ENCODE measurements at regions not wholly inside any gene's neighbourhood (a gene's known extent, or its start where the extent isn't known, plus 50 kb on each side); places are given as distances from the start of the nearest gene placed in this dataset.
A peak's percentile ranks its signal among the peaks of the same experiment; 100 is the strongest.

GRCh38 chr4:177587989-177588388, 145.8 kb upstream of the AGA start:
- H3K4me3 ChIP-seq (replicated peaks; ENCODE audit: low read depth, low read length): no peak overlapping the region
- no peak for TF ChIP-seq CTCF (IDR thresholded peaks at IDR 0.05; ENCODE audit: low read length, missing control alignments)
- DNase-seq (ENCODE audit: low read depth): no peak

- DNase-seq (ENCODE audit: low read depth): no peak
- TF ChIP-seq CTCF (IDR thresholded peaks at IDR 0.05; ENCODE audit: low read length, missing control alignments): no peak
Measured at GRCh38 chr4:177595386-177595785, 153.1 kb upstream of the AGA start.

GRCh38 chr4:177596035-177596434, 153.8 kb upstream of the AGA start:
- TF ChIP-seq CTCF (IDR thresholded peaks at IDR 0.05; ENCODE audit: low read length, missing control alignments): no peak
- DNase-seq (ENCODE audit: low read depth): peak; percentile 55

More at GRCh38 chr4:177595386-177595785, 153.1 kb upstream of the AGA start:
- H3K4me3 ChIP-seq (replicated peaks; ENCODE audit: low read depth, low read length): no peak overlapping the region

GRCh38 chr4:177596991-177597390, 154.8 kb upstream of the AGA start:
- no peak for DNase-seq (ENCODE audit: low read depth)
- TF ChIP-seq CTCF (IDR thresholded peaks at IDR 0.05; ENCODE audit: low read length, missing control alignments): no peak
- no peak overlapping the region for H3K4me3 ChIP-seq (replicated peaks; ENCODE audit: low read depth, low read length)

More at GRCh38 chr4:177596035-177596434, 153.8 kb upstream of the AGA start:
- H3K4me3 ChIP-seq (replicated peaks; ENCODE audit: low read depth, low read length): no peak overlapping the region

- DNase-seq (ENCODE audit: low read depth): no peak
- H3K4me3 ChIP-seq (replicated peaks; ENCODE audit: low read depth, low read length): no peak overlapping the region
- TF ChIP-seq CTCF (IDR thresholded peaks at IDR 0.05; ENCODE audit: low read length, missing control alignments): no peak
Measured at GRCh38 chr4:177605252-177605651, 163.0 kb upstream of the AGA start.

- no peak for TF ChIP-seq CTCF (IDR thresholded peaks at IDR 0.05; ENCODE audit: low read length, missing control alignments)
- no peak for DNase-seq (ENCODE audit: low read depth)
- no peak overlapping the region for H3K4me3 ChIP-seq (replicated peaks; ENCODE audit: low read depth, low read length)
Measured at GRCh38 chr4:177607111-177607573, 164.9 kb upstream of the AGA start.

- no peak for DNase-seq (ENCODE audit: low read depth)
- no peak for TF ChIP-seq CTCF (IDR thresholded peaks at IDR 0.05; ENCODE audit: low read length, missing control alignments)
Measured at GRCh38 chr4:177611974-177612664, 169.9 kb upstream of the AGA start.

More at GRCh38 chr4:177611974-177612664, 169.9 kb upstream of the AGA start:
- no peak overlapping the region for H3K4me3 ChIP-seq (replicated peaks; ENCODE audit: low read depth, low read length)
